IPS DF 4.7 (cell line): ENCODE measurements at regions not wholly inside any gene's neighbourhood (a gene's known extent, or its start where the extent isn't known, plus 50 kb on each side); places are given as distances from the start of the nearest gene placed in this dataset.
"Not testable (repeated sequence)": the region's sequence is repeated elsewhere in the genome, so short reads cannot be mapped to it uniquely, and the experiment has no call there.

ENCODE experiments used
- DNase-seq: peaks from one replicate; pipeline ENCODE4 v3.0.0-alpha.2; 2013; ENCODE audit warnings: low spot score; ENCODE audit errors: extremely low read depth

GRCh38 chr12:65728848-65729793, 95.2 kb upstream of the HMGA2 start:
- DNase-seq = no peak

- no peak for DNase-seq
Observed at GRCh38 chr12:65731771-65732170, 92.5 kb upstream of the HMGA2 start.

- not testable (repeated sequence) for DNase-seq
Observed at GRCh38 chr12:65733643-65734042, 90.6 kb upstream of the HMGA2 start.

- no peak for DNase-seq
Observed at GRCh38 chr12:65734226-65734625, 90.1 kb upstream of the HMGA2 start.

GRCh38 chr12:65739606-65740005, 84.7 kb upstream of the HMGA2 start:
- DNase-seq = no peak

- DNase-seq = no peak
Observed at GRCh38 chr12:65740506-65740872, 83.8 kb upstream of the HMGA2 start.

- no peak for DNase-seq
Observed at GRCh38 chr12:65740873-65741600, 83.2 kb upstream of the HMGA2 start.

- no peak for DNase-seq
Observed at GRCh38 chr12:65741656-65742017, 82.6 kb upstream of the HMGA2 start.

GRCh38 chr12:65742018-65743010, 82.0 kb upstream of the HMGA2 start:
- no peak for DNase-seq

- DNase-seq = not testable (repeated sequence)
Observed at GRCh38 chr12:65744236-65744840, 79.9 kb upstream of the HMGA2 start.

- no peak for DNase-seq
Observed at GRCh38 chr12:65747338-65747737, 76.9 kb upstream of the HMGA2 start.

- no peak for DNase-seq
Observed at GRCh38 chr12:65748332-65748731, 76.0 kb upstream of the HMGA2 start.

- no peak for DNase-seq
Observed at GRCh38 chr12:65754290-65754689, 70.0 kb upstream of the HMGA2 start.

- no peak for DNase-seq
Observed at GRCh38 chr12:65754744-65755595, 69.3 kb upstream of the HMGA2 start.

GRCh38 chr12:65755596-65755978, 68.7 kb upstream of the HMGA2 start:
- no peak for DNase-seq

GRCh38 chr12:65756267-65756666, 68.0 kb upstream of the HMGA2 start:
- DNase-seq = no peak

GRCh38 chr12:65756956-65757511, 67.2 kb upstream of the HMGA2 start:
- DNase-seq = no peak

GRCh38 chr12:65758401-65758800, 65.9 kb upstream of the HMGA2 start:
- DNase-seq = no peak

GRCh38 chr12:65759735-65760134, 64.5 kb upstream of the HMGA2 start:
- no peak for DNase-seq

GRCh38 chr12:65761301-65761700, 63.0 kb upstream of the HMGA2 start:
- DNase-seq = peak; percentile 94
